Thyroid gland (tissue), 4 donors: ENCODE measurements at regions not wholly inside any gene's neighbourhood (a gene's known extent, or its start where the extent isn't known, plus 50 kb on each side); places are given as distances from the start of the nearest gene placed in this dataset.

ENCODE experiments used
- CTCF ChIP-seq, 6 experiments: fragments of 200-600 bp in 3 of 6; fragments of 450-650 bp in 3 of 6; sonication (generic) in 3 of 6; IDR thresholded peaks; one replicate each; pipeline ENCODE4 v1.5.1; 2016 to 2019; ENCODE audit warnings: antibody characterized with exemption in 6 of 6, mild to moderate bottlenecking in 2 of 6, inconsistent platforms in 1 of 6, moderate library complexity in 1 of 6
- POLR2A ChIP-seq, 2 donors: fragments of 450-650 bp; IDR thresholded peaks; one replicate each; pipeline ENCODE4 v1.6.1; 2017; ENCODE audit warnings: antibody characterized with exemption in 2 of 2, mild to moderate bottlenecking in 2 of 2, moderate library complexity in 1 of 2

GRCh38 chrX:106468433-106468832, 143.3 kb upstream of the RADX start:
- TF ChIP-seq CTCF (IDR thresholded peaks at IDR 0.05) (no peak), POLR2A (IDR thresholded peaks at IDR 0.05) (no peak)
